K562 (cell line): ENCODE measurements at regions not wholly inside any gene's neighbourhood (a gene's known extent, or its start where the extent isn't known, plus 50 kb on each side); places are given as distances from the start of the nearest gene placed in this dataset.
A peak's percentile ranks its signal among the peaks of the same experiment; 100 is the strongest.

Source experiments
- ATAC-seq: fragments of 200-7000 bp; cut with Tn5 transposase; 3 replicates; pipeline ENCODE4 v1.9.1; 2020; ENCODE audit warnings: moderate library complexity
- BruUV-seq: library from RNA; stranded (reverse); fragments of 400-500 nt; replicated peaks from 2 replicates; lab custom pipeline; 2021; lab: Mats Ljungman, UMichigan
- CTCF ChIA-PET: fragments of 300-600 bp; formaldehyde crosslinking; extraction: SDS; loops from one replicate; lab custom pipeline; 2021; ENCODE audit warnings: low intra/inter-chr PET ratio; lab: Yijun Ruan, JAX
- POLR2A ChIA-PET: fragments of 300-600, 350-650 bp; sonication (Branson Sonifier 250); formaldehyde crosslinking; extraction: SDS; loops from one replicate; lab custom pipeline; 2021; ENCODE audit warnings: antibody characterized with exemption, inconsistent platforms; lab: Yijun Ruan, JAX
- DNase-seq, 4 experiments: peaks; one replicate each; pipeline versions ENCODE4 v3.0.0 to v3.0.0-alpha.2; 2011 to 2018; ENCODE audit warnings: low spot score in 3 of 4, mixed read lengths in 3 of 4; ENCODE audit errors: extremely low read depth in 1 of 4
- FAIRE-seq: peaks from 2 replicates; lab custom pipeline; 2011; peaks lifted over from hg19 to GRCh38; lab: Jason Lieb, UNC
- H2AFZ ChIP-seq: 2 replicates; pipeline ENCODE4 v1.6.0; 2011; ENCODE audit warnings: low read depth, low read length, control low read depth, inconsistent platforms
- H3K27ac ChIP-seq: fragments of 200-600 bp; 3 replicates; pipeline ENCODE4 v1.8.0; 2011; ENCODE audit warnings: low read depth, mild to moderate bottlenecking, control low read depth, inconsistent platforms, low read length, moderate library complexity, mixed read lengths; ENCODE audit errors: extremely low read depth
- H3K27me3 ChIP-seq, 2 experiments: fragments of 300-600 bp in 1 of 2; 2 replicates in 1 of 2; 3 replicates in 1 of 2; pipeline versions ENCODE4 v1.6.0 to v1.8.0; 2011; ENCODE audit warnings: inconsistent platforms in 2 of 2, low read length in 2 of 2, mild to moderate bottlenecking in 1 of 2, mixed read lengths in 1 of 2, moderate library complexity in 1 of 2; ENCODE audit not compliant: control insufficient read depth in 2 of 2, insufficient read depth in 2 of 2
- H3K36me3 ChIP-seq: fragments of 300-600 bp; 3 replicates; pipeline ENCODE4 v1.8.0; 2011; ENCODE audit warnings: mild to moderate bottlenecking, low read length, inconsistent platforms; ENCODE audit not compliant: control insufficient read depth, insufficient read depth
- H3K4me1 ChIP-seq, 2 experiments: fragments of 200-600 bp in 1 of 2; replicated peaks in 1 of 2; 2 replicates in 1 of 2; 3 replicates in 1 of 2; pipeline versions ENCODE4 v1.5.1 to v1.8.0; 2011; ENCODE audit warnings: inconsistent platforms in 2 of 2, low read length in 2 of 2, mild to moderate bottlenecking in 1 of 2, mixed read lengths in 1 of 2, moderate library complexity in 1 of 2; ENCODE audit not compliant: control insufficient read depth in 2 of 2, insufficient read depth in 2 of 2
- H3K4me2 ChIP-seq: 2 replicates; pipeline ENCODE4 v1.6.1; 2011; ENCODE audit warnings: low read length, control low read depth, inconsistent platforms, mixed read lengths; ENCODE audit not compliant: insufficient read depth
- H3K4me3 ChIP-seq: fragments of 200-600 bp; sonication (generic), shearing (Covaris generic); 2 replicates; pipeline ENCODE4 v1.5.1; 2016; ENCODE audit warnings: control low read depth, inconsistent platforms
- H3K79me2 ChIP-seq: fragments of 200-600 bp; 3 replicates; pipeline ENCODE4 v1.8.0; 2011; ENCODE audit warnings: low read length, inconsistent platforms; ENCODE audit not compliant: control insufficient read depth, insufficient read depth
- H3K9ac ChIP-seq, 2 experiments: 2 replicates each; pipeline versions ENCODE4 v1.6.0 to v1.6.1; 2011; ENCODE audit warnings: low read depth in 2 of 2, low read length in 2 of 2, control low read depth in 1 of 2, inconsistent platforms in 1 of 2, mild to moderate bottlenecking in 1 of 2, mixed read lengths in 1 of 2; ENCODE audit not compliant: insufficient read depth in 1 of 2
- H3K9me1 ChIP-seq: one replicate; pipeline ENCODE4 v1.6.0; 2011; ENCODE audit warnings: inconsistent platforms, mild to moderate bottlenecking, low read length, moderate library complexity; ENCODE audit not compliant: control insufficient read depth, insufficient read depth
- H3K9me3 ChIP-seq: replicated peaks from 2 replicates; pipeline ENCODE4 v1.5.1; 2011; ENCODE audit warnings: low read depth, low read length, inconsistent platforms; ENCODE audit not compliant: control insufficient read depth, insufficient read depth
- H4K20me1 ChIP-seq: replicated peaks from 2 replicates; pipeline ENCODE4 v1.6.1; 2011; ENCODE audit warnings: low read length, inconsistent platforms, mixed read lengths; ENCODE audit not compliant: control insufficient read depth, insufficient read depth
- CEBPB ChIP-seq: fragments of 450-650 bp; IDR thresholded peaks from 2 replicates; pipeline ENCODE4 v1.6.1; 2016; ENCODE audit warnings: missing genetic modification characterization, missing compliant biosample characterization
- CEBPG ChIP-seq, 3 experiments: fragments of 200-800 bp in 1 of 3; sonication (Bioruptor generic) in 1 of 3; sonication (generic) in 1 of 3; formaldehyde crosslinking in 1 of 3; IDR thresholded peaks in 2 of 3; conservative IDR thresholded peaks in 1 of 3; 2 replicates each; pipeline versions ENCODE4 v1.6.1 to v1.8.0; 2016 to 2022; ENCODE audit warnings: missing compliant biosample characterization in 2 of 3, missing genetic modification characterization in 2 of 3, mild to moderate bottlenecking in 1 of 3, missing genetic modification reagents in 1 of 3
- WGBS: fragments of 100-300 bp; shearing (Covaris generic); methylation state at CpG from one replicate; pipeline ENCODE4 v1.1.6; 2016; ENCODE audit warnings: low coverage, mixed read lengths; ENCODE audit not compliant: insufficient coverage; ENCODE audit errors: missing lambda C conversion rate; 5-methylcytosine and 5-hydroxymethylcytosine counted together
- in situ Hi-C: fragments of 300-500 bp; cut with MboI; formaldehyde crosslinking; loops from 4 replicates; pipeline ENCODE4 v1.15.0; 2018; ENCODE audit warnings: inconsistent platforms, mixed read lengths
- intact Hi-C: fragments of 100-400 bp; cut with micrococcal nuclease; formaldehyde crosslinking; loops from 2 replicates; pipeline ENCODE4 v1.14.2; 2022
- TF ChIP-seq, protein P1 (sequence below): fragments of 450-650 bp; formaldehyde crosslinking; IDR thresholded peaks from 2 replicates; pipeline ENCODE4 v1.4.0; 2020; ENCODE audit warnings: mild to moderate bottlenecking
- TF ChIP-seq, protein P2 (sequence below): fragments of 450-650 bp; IDR thresholded peaks from 2 replicates; pipeline ENCODE4 v1.6.1; 2016; ENCODE audit warnings: borderline replicate concordance

DNA sequence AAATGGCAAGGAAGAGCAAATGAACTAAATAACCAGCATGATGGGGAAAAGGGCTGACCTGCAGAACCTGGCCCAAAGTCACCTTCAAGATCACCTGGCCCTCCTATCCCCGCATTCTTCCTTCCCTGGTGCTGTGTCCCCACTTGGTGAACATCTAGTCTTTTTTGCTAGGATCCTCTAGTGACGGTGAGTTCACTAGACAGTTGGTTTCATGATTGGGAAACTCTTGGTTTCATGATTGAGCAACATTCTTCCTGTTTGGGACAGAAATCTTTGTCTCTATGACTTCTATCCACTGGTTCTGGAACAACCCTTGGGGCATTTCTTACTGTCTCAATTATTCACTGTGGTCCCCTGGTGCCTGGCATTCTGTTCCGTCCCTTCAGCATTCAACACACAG is 50.2 kb upstream of the DAB2IP start:
- no peak overlapping the region for H3K27ac ChIP-seq

More for the DNA sequence above, 50.2 kb upstream of the DAB2IP start:
- CTCF ChIA-PET: no interaction called here
- Histone ChIP-seq H3K4me1 (peaks cover 0 to 8% of the 10 kb centered on the region in 2 experiments; a peak in 2 of 5 replicates), H2AFZ (no peak overlapping the region), H3K4me2 (no peak overlapping the region), H3K9ac (no peak overlapping the region), H3K4me3 (no peak overlapping the region), H3K9me1 (no peaks in the 10 kb centered on the region), H3K27me3 (peaks cover 7 to 50% of the 10 kb centered on the region in 2 experiments; a peak in 4 of 5 replicates), H3K9me3 (no peaks in the 10 kb centered on the region), H4K20me1 (no peaks in the 10 kb centered on the region), H3K36me3 (no peaks in the 10 kb centered on the region), H3K79me2 (no peaks in the 10 kb centered on the region)
- FAIRE-seq: no peak
- 0% methylated on average over 3 of the region's 3 CpGs for WGBS
- POLR2A ChIA-PET: no interaction called here
- in situ Hi-C loops (no loop called here), intact Hi-C loops (no loop called here)
- no peak for ATAC-seq
- TF ChIP-seq, protein P1, sequence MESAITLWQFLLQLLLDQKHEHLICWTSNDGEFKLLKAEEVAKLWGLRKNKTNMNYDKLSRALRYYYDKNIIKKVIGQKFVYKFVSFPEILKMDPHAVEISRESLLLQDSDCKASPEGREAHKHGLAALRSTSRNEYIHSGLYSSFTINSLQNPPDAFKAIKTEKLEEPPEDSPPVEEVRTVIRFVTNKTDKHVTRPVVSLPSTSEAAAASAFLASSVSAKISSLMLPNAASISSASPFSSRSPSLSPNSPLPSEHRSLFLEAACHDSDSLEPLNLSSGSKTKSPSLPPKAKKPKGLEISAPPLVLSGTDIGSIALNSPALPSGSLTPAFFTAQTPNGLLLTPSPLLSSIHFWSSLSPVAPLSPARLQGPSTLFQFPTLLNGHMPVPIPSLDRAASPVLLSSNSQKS: no peak
- TF ChIP-seq, protein P2, sequence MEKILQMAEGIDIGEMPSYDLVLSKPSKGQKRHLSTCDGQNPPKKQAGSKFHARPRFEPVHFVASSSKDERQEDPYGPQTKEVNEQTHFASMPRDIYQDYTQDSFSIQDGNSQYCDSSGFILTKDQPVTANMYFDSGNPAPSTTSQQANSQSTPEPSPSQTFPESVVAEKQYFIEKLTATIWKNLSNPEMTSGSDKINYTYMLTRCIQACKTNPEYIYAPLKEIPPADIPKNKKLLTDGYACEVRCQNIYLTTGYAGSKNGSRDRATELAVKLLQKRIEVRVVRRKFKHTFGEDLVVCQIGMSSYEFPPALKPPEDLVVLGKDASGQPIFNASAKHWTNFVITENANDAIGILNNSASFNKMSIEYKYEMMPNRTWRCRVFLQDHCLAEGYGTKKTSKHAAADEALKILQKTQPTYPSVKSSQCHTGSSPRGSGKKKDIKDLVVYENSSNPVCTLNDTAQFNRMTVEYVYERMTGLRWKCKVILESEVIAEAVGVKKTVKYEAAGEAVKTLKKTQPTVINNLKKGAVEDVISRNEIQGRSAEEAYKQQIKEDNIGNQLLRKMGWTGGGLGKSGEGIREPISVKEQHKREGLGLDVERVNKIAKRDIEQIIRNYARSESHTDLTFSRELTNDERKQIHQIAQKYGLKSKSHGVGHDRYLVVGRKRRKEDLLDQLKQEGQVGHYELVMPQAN: no peak
- no peak for TF ChIP-seq CEBPG (CRISPR knock-in tag; IDR thresholded peaks at IDR 0.05)
- TF ChIP-seq CEBPG (tag; conservative IDR thresholded peaks at IDR 0.05 in 1 of 2, IDR thresholded peaks at IDR 0.05 in 1 of 2): peak; percentile 61 to 68
- TF ChIP-seq CEBPB (tag): peak; percentile 74
- no TSS peak for BruUV-seq
- no peak for DNase-seq
